GM21381 (cell line): ENCODE measurements at regions not wholly inside any gene's neighbourhood (a gene's known extent, or its start where the extent isn't known, plus 50 kb on each side); places are given as distances from the start of the nearest gene placed in this dataset.

Experiments used
- ATAC-seq: cut with Tn5 transposase; IDR thresholded peaks from one replicate; pipeline ENCODE4 v1.9.1; 2021; ENCODE audit warnings: mild to moderate bottlenecking, moderate library complexity; ENCODE audit not compliant: unreplicated experiment

DNA sequence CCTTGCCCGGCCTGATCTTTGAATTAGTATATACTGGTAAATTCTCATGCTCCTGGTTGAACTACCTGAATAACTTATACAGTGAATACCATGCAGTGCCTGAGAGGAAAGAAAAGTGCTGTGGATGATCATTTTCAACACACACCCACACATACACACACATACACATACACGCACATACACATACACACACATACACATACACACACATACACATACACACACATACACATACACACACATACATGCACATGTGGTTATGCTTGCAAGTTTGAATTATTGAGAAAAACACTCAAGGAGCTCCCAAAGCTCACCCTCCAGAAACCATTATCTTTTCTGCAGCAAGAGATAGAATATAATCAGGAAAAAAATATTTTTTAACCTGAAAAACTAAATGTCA, 366.9 kb upstream of the RASGEF1B start:
- no peak for ATAC-seq

DNA sequence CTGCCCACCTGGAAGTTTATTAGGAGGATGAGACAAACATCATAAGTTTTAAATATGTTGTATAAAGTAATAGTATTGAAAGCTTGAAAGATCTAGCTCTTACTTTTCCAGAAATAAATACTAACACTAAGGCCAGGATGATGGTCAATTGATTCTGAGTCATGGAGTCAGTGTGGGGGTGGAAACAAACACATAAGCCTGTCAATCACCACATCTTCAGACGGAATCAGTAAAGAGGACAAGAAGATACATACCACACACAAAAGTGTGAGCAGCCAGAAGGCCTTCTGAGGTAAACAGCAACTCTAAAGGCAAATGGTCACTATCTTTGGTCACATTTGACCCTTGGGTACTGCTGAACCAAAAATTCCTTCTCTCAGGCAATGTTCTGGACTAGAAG, 365.0 kb upstream of the RASGEF1B start:
- ATAC-seq, result no peak

DNA sequence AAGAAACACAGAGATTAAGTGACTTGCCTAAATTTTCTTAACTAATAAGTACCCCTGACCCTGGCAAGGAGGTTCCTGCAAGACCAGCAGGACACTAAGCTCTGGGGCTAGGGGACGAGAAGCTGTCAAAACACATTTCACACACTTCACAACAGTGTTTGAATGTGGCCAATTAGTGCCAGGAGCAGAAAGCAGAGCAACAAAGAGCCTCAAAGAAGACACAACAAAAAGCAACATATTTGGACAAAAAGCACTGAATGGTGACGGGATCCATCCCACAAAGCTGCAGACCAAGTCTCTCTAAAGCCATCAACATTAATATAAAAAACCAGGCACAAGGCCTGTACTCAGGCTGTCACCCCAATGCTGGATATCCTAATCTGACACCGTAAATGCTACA, 361.9 kb upstream of the RASGEF1B start:
- ATAC-seq, result no peak

DNA sequence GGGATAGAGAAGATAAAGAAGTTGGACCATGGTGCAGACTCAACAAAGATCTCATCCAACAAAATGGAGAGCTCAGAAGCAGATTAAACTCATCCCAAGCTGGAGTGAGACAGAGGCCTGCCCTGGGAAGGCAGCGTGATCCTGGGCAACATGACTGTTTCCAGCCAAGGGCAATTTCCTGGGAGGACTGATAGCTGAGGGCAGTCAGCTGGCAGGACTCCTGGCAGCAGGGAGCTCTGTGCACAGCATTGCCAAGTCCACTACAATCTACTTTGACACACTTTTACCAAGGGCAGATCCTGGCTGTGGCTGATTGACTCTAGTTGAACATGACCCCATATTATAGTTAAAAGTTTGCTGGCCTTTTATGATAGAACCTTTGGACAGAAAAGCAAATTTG, 357.3 kb upstream of the RASGEF1B start:
- no peak for ATAC-seq

DNA sequence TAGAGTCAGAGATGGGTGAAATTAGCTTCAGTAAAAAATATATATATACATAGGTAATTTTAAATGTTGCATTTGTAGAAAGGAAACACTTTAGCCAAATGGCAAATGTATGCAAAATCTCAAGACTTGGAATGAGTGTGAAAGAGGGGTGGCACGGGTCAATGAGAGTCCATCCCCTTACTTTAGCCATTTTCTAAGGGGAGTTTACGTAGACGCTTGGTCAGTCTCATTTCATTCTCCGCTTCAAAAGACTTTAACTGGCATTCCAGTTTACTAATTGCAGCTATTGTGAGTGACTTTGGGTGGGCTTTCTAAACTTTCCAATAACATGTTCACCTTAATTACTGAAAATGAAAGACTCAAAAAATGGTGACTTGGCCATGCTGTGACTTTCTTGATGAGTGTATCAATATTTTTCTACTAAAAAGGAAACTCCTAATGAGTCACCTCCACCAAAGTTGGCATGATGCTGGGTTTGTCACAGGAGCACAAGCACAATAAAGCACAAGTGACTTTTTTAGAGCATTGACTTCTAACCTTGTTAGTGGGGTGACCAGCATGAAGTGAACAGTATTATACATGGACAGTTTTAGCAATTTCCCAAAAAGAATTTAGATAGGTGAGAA, 356.0 kb upstream of the RASGEF1B start:
- peak; percentile 87 for ATAC-seq

DNA sequence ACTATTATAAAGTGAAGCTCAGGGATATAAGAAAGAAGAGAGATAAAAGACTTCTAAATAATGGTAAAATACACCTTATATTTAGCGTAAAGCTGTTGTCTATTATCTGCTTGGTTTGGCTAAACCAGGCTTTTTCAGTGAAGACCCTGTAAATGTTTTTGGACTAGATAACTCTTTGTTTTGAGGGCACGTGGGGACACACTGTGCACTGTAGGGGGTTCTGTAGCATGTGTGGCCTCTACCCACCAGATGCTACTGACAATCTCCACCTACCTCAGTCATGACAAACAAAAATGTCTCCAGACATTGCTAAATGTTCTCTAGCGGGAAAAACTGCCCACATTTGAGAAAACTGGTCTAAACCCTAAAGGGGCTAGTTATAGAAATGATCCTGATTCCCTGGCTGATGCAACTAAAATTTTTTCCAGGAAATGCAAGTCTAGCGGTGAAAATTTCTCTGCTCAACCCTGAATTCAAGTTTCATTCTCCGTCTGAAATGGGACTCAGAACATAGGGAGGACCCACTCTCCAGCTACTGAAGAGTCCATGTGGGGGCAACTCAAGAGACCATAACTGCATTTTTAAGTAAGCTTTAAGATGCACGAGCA, 355.2 kb upstream of the RASGEF1B start:
- no peak for ATAC-seq

DNA sequence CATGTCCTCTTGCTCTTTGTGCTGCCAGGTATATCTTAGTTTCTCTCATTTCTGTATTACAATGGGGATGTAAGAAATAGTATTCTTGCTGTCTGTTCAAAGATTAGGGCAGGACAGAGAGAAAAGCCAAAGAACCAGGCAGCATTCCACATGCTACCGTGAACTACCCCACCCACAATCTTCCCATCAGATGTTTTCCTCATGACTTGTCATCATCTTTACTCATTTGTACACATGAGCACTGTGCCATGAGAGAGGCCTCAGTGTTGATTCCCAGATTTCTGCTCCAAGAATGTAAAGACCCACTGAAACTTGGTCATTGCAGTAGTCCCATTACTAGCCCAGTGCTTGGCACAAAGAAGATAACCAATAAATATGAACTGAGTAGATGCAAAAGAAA, 354.6 kb upstream of the RASGEF1B start:
- no peak for ATAC-seq

DNA sequence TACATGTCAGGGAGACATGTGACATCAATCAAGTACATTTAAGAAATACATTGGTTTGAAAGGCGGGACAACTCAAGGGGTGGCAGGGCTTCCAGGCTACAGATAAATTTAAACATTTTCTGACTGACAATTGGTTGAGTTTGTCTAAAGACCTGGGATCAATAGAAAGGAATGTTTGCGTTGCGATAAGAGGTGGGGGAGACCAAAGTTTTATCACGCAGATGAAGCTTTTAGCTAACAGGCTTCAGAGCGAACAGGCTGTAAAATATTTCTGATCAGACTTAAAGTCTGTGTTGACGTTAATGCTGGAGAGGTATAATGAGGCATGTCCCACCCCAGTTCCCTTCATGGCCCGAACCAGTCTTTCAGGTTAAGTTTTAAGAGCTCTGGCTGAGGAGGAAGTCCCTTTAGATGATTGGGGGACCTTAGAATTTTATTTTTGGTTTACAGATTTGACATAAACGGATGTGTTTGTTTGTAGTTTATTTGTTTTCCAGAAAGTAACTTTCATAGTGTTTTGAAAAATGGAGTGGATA, 346.7 kb upstream of the RASGEF1B start:
- ATAC-seq, result no peak

DNA sequence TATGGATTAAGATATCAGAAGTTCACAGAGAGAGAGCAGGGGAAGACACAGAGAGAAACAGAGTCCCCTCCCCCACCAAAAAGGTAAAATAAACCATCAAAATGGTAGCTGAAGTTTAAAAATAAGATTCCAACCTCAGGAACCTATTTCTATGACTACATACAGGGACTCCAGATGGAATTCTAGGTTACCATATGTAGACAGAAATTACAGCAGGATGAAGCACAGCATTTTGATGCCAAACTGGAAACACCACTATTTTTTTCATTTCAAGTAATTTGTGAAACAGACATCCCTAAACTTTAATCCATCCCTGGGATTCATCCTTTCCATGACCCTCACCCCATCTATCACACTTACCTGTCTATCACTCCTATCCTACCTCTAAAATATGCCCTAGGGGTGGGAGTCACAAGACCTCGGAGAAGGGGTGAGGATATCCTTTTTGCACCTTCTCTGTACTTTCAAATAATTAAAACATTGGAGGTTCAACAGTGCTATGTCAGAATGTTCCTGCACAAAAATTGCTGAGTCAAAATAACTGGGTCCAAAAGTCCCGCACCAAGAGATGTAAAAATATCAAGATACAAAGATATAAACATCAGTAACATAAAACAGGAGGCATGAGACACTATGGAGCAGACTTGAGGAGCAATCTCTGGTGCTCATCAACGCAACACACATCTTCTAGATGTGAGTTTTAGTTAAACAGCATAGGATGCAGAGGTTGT, 344.5 kb upstream of the RASGEF1B start:
- ATAC-seq, result no peak

DNA sequence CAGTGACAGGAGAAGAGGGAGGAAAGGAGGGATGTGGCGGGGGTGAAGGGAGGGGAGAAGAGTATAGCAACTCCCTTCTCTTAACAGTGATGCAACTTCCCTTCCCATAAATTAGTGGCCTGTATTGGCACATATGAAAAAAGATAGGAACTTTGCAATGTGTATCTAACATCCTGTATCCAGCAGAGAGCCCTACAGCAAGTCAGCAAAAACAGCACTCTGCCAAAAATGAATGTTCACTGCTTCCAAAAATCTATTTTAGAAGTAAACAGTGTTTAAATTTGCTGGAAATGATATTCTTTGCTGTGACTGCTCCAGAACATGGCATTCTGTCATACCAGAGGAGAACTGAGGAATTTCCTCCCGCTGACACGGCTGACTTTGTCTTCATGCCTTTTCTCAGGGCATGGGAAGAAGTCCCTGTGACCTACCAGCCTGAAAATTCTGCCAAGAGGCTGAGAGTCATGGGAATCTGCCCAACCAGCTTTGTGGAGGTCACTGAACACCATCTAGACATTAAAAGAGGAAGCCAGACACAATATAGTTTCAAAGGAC, 343.4 kb upstream of the RASGEF1B start:
- ATAC-seq, result no peak

DNA sequence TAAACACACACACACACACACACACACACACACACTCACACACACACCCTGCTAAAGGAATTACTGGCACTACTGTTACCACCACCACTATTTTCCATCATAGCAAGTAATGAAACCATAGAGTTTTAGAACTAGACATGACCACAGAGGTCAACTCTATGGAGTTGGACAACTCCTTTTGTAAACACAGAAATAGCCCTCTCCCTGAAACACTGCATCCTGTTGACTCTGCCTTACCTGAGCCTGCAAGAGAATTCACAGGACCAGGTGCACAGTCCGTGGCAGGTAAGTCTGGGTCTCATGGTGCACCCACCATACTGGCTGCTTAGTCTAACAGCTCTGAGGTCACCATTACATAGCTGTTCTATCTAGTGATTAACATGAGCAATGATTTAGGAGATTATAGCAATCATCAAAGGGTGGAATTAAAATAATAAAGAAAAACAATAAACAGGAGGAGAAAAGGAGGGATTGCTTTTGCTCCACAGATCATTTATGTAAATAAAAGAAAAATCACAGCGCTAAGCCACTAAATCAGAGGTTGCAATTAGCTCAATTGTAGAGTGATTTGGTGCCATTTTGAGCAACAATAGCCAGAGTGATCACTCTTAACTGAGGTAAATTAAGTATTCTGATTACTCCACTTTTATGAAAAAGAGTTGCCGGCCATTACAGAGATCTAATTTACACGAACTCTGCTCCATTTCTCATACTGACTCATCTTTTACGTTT, 340.0 kb upstream of the RASGEF1B start:
- no peak for ATAC-seq

DNA sequence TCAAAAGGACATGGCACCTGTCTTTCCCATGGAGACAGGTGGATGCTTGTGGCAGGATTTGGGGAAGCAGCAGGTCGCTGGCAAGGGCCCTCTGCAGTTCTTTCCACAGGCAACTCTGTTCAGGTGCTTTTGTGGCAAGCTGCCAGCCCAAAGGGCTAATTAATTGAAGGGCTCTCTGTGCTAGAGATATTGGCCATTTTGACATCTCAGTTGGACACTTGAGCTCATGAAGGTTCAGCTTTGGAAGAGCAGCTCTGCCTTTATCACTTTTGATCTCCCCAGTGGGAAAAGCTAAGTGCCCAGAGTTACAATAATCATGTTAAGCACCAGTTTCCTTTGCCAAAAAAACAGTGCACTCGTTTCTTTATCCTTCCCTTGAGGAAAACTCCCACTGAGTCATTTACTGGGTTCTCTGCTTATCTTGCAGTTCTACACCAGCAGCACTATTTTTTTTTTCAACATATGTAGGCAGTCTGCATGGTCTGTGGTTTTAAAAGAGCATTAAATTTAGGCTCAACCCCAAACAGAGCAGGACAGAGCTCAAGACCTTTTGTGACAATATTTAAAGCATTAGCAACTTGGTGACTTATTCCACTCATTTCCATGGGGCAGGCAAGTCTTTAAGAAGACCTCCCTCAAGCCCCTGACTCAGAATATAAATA, 336.4 kb upstream of the RASGEF1B start:
- no peak for ATAC-seq

DNA sequence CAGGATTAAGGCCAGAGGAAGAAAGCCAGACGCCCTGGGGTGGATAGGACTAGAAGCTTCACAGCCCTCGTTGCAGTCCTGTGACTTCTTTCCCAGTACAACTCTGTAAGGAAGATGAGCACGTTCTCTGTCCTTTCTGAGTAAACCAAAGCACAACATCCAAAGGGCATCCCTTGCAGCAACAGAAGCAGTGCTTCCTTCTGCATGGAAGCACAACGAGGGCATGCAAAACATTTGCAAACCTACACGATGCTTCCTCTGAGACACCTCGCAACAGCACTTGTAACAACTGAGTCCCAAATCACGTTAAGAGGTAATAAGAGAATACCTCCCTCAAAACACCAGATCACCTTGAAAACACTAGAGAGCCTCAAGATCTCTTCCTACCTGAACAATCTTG, 335.7 kb upstream of the RASGEF1B start:
- no peak for ATAC-seq

DNA sequence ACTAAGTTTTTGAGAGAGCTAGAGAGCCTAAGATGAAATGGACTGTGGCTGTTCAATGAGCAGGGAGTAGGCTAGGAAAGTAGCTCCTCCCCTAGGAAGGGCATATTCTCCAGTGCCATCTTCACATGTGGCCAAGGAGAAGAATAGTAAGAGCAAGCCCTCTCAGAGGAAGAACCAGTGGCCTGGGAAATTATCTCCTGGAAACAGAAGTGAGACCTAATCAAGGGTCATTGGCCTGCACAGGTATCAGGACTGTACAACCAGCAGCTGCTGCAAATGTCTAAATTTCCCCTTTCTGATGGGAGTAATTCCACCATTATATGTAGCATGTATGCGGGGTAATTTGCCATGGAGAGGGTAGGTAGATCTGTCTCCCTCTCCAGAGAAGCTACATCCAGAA, 334.8 kb upstream of the RASGEF1B start:
- no peak for ATAC-seq

DNA sequence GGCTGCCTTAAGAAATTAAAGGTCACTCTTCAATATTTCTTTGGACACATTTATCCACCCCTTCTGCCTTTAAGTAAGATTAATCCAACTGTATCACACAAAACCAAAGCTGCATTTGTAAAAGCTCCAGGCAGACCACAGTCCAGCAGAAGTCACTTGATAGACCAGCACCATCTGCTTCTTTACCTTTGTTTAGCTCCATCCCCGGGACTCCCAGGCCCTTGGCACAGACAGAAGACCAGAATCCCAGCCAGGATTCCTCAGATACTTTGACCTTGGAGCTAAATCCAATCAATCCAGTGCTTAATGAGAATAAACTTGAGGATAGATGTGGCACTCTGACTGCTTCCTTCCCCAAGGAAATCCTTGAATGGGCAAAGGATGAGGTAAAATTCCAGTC, 333.1 kb upstream of the RASGEF1B start:
- no peak for ATAC-seq

DNA sequence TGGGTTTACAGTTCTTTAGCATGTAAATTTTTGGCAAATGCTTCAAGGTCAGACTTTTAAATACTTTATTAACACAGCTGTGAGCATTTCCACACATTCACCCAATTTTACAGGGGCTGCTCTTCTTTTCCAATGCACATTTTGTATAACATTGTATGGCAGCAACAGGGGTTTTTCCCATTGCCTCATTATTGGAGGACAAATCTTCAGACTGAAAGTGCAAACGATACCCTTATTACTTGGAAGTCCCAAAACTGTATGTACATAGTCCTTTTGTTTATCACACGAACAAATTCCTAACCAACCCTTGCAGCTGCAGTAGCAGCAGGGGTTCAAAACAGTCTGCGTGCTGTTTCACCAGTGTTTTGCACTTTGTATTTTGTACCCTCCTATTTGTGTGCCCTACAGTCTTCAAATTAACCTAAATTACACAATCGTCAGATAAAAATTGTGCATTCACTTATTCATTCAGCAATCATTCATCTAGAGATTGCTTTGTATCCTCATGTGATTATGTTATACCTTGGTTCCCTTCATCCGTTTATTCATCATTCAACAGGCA, 330.7 kb upstream of the RASGEF1B start:
- ATAC-seq, result no peak

DNA sequence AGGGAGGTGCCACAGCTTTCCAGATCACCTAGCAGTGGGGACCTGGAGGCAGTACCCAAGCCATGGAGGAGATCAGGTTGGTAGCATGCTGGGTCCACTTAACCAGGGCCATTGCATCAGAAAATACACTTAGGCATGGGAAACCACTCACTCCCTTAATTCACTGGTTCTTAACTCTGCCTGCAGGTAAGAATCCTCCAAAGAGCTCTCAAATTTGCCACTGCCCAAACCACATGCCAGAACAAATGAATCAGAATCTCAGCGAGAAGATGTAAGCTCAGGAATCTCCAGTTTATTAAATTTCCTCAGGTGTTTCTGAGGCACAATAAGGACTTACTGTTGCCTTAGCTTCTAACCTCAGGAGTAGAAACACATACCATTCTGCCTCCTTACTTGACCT, 327.7 kb upstream of the RASGEF1B start:
- ATAC-seq, result no peak

DNA sequence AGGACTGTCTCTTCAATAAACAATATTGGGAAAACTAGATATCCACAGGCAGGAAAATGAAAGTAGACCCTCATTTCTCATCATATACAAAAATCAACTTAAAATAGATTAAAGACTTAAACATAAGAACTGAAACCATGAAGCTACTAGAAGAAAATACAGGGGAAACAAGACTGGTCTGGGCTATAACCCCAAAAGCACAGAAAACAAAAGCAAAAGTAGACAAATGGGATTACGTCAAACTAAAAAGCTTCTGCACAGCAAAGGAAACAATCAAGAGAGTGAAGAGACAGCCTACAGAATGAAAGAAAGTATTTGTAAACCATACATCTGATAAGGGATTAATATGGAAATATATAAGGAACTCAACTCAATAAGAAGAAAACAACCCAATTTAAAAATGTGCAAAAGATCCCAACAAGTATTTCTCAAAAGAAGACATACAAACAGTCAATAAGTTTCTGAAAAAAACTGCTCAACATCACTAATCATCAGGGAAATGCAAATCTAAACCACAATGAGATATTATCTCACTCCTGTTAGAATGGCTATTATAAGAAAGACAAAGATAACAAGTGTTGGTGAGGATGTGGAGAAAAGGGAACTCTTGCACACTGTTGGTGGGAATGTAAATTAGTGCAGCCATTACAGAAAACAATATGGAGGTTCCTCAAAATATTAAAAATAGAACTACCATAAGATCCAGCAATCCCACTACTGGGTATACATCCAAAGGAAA, 325.3 kb upstream of the RASGEF1B start:
- peak; percentile 78 for ATAC-seq

DNA sequence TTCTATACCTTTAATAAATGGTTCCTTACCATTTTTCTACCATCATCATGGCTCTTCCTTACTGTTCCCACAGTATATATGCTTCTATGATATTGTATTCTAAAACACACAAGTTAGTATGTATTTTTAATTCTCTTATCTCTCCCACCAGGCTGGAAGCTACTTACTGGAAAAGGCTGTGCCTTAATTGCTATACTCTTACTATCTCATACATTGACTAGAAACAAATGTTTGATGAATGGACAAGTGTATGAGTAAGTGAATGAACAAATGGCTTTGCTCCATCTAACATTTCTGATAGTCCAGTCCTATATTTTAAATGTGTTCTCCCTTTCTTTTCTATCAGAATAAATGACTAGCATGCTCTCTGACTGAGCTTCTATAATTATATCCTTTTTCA, 320.8 kb upstream of the RASGEF1B start:
- no peak for ATAC-seq

DNA sequence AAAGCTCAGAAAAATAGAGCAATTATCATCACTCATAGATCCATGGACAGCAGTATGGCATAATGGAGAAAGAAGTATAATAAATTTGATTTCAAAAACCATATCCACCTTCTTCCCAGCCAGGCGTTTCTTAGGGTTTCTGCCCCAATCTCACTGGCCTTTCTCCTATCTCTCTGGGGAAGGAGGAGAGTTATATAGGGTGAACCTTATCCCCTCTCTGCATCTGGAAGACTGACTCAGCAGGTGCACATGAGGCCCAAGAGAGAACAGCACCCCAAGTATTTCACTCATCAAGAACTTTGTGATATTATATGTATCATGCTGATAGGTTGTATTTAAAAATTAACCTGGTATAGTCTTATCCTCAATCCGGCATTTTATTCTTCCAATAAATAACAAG, 318.8 kb upstream of the RASGEF1B start:
- no peak for ATAC-seq
